ENCODE measurements at regions not wholly inside any gene's neighbourhood (a gene's known extent, or its start where the extent isn't known, plus 50 kb on each side); places are given as distances from the start of the nearest gene placed in this dataset.
A peak's percentile ranks its signal among the peaks of the same experiment; 100 is the strongest.
"Not testable (repeated sequence)": the region's sequence is repeated elsewhere in the genome, so short reads cannot be mapped to it uniquely, and the experiment has no call there.

DNA sequence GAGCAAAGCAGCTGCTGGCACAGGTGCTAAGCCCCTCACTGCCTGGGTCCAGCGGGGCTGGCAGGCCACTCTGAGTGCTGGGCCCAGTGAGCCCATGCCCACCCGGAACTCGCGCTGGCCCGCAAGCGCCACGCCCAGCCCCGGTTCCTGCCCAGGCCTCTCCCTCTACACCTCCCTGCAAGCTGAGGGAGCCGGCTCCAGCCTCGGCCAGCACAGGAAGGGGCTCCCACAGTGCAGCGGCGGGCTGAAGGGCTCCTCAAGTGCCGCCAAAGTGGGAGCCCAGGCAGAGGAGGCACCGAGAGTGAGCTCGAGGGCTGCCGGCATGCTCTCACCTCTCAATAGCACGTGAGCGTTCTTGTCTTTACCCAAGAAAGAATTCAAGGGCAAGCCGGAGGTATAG, 219.5 kb upstream of the FRG2C start:
- H3K4me3 ChIP-seq (ENCODE audit: low read depth, poor library complexity, severe bottlenecking); intact Hi-C loops (cut with DNase I; ENCODE audit: low total_unique reads); DNase-seq (ENCODE audit: low spot score in 2 of 2): not testable (repeated sequence)
- WGBS, 2 donors: 95 to 98% methylated on average over 7 to 10 of the region's 19 CpGs

GRCh38 chr3:75445234-75445633, 218.9 kb upstream of the FRG2C start:
- intact Hi-C loops (cut with DNase I; ENCODE audit: low total_unique reads): not testable (repeated sequence)
- WGBS, 2 donors: 88 to 89% methylated on average over 6 of the region's 6 CpGs

GRCh38 chr3:75446948-75447347, 217.2 kb upstream of the FRG2C start:
- H3K4me3 ChIP-seq (ENCODE audit: low read depth, poor library complexity, severe bottlenecking); DNase-seq (ENCODE audit: low spot score in 2 of 2); intact Hi-C loops (cut with DNase I; ENCODE audit: low total_unique reads): not testable (repeated sequence)
- 94% methylated on average over 11 of the region's 11 CpGs for WGBS, 2 donors

More at GRCh38 chr3:75445234-75445633, 218.9 kb upstream of the FRG2C start:
- H3K4me3 ChIP-seq (ENCODE audit: low read depth, poor library complexity, severe bottlenecking); DNase-seq (ENCODE audit: low spot score in 2 of 2): not testable (repeated sequence)

DNA sequence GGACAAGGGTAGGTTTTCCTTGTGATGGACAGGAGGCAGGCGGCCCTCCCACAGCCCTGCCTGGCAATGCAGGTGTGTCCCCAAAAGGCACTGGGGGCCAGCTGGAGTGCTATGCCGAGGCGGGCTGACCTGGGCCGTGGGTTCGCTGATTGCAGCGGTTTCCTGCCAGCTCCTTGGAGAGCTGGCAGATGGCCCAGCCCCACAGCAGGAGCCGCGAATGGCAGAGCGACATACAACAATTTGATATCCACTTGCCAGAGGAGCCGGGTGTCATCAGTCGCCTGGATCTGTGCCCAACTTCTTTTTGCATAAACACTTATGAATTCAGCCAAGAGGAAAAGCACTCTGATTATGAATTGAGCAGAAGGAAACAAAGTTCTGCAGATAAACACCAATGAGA, 210.8 kb upstream of the FRG2C start:
- 15 to 20% methylated on average over 4 to 11 of the region's 11 CpGs for WGBS, 2 donors
- intact Hi-C loops (cut with DNase I; ENCODE audit: low total_unique reads); DNase-seq (ENCODE audit: low spot score in 2 of 2); H3K4me3 ChIP-seq (ENCODE audit: low read depth, poor library complexity, severe bottlenecking): not testable (repeated sequence)

DNA sequence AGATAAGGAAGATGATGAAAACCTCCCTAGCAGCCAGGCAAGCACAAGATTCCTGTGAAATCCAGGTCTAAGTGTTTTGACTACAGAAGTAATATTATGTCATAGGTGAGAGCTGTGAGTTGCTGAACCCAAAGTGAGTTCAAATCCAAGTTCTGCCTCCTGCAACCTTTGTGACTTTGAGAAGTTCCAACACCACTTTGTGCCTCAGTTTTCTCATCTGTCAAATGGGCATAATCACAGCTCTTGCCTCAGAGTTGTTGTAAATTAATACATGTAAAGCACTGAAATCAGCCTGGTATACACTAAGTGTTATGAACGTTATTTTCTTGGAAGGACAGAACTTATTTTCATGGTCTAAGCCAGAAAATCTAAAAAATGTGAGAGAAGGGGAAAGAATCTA, 210.3 kb upstream of the FRG2C start:
- intact Hi-C loops (cut with DNase I; ENCODE audit: low total_unique reads); H3K4me3 ChIP-seq (ENCODE audit: low read depth, poor library complexity, severe bottlenecking); DNase-seq (ENCODE audit: low spot score in 2 of 2): not testable (repeated sequence)
- 81 to 87% methylated on average over 1 of the region's 1 CpG for WGBS, 2 donors

DNA sequence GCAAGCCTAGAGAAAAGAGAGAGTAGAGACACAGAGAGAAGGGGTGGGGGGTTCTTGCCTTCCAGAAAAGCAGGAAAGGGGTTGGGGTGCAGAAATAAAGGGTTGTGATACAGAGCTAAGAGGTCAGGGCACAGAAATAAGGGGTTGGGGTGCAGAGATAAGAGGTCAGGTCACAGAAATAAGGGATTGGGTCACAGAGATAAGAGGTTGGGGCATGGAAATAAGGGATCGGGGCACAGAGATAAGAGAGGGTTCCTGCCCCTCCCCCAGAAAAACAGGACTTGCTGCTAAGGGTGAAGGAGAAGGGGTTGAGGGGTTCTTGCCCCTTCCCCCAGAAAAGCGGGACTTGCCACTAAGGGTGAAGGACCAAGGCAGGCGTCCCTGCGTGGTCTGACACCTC, 189.6 kb upstream of the FRG2C start:
- WGBS, 2 donors: 77 to 93% methylated on average over 4 of the region's 4 CpGs
- H3K4me3 ChIP-seq (ENCODE audit: low read depth, poor library complexity, severe bottlenecking); intact Hi-C loops (cut with DNase I; ENCODE audit: low total_unique reads); DNase-seq (ENCODE audit: low spot score in 2 of 2): not testable (repeated sequence)

- intact Hi-C loops (cut with DNase I; ENCODE audit: low total_unique reads); H3K4me3 ChIP-seq (ENCODE audit: low read depth, poor library complexity, severe bottlenecking); DNase-seq (ENCODE audit: low spot score in 2 of 2): not testable (repeated sequence)
- 76 to 88% methylated on average over 2 of the region's 2 CpGs for WGBS, 2 donors
These were observed 167.5 kb upstream of the FRG2C start for GRCh38 chr3:75496600-75496999.

DNA sequence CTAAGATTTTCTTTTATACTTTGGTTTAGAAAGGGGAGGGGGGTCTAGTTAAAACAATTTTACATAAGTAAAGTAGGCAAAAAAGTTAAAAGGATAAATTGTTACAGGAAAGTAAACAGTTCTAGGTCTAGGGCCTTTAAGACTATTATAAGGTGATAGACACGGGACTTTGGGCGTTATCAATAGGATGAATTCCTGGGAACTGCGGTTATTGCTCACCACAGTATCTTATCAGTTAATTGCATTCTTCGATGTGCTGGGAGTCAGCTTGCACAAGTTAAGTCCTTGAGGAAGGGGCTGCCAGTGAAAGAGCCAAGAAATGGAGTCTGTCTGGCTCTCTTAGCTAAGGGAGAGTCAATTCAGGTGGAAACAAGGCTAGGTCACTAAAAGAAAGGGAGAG, 163.8 kb upstream of the FRG2C start:
- H3K4me3 ChIP-seq (ENCODE audit: low read depth, poor library complexity, severe bottlenecking); intact Hi-C loops (cut with DNase I; ENCODE audit: low total_unique reads): not testable (repeated sequence)
- DNase-seq (ENCODE audit: low spot score in 2 of 2): peak in 1 of 2 donors; percentile 13
- WGBS, 2 donors: 90% methylated on average over 4 of the region's 4 CpGs

DNA sequence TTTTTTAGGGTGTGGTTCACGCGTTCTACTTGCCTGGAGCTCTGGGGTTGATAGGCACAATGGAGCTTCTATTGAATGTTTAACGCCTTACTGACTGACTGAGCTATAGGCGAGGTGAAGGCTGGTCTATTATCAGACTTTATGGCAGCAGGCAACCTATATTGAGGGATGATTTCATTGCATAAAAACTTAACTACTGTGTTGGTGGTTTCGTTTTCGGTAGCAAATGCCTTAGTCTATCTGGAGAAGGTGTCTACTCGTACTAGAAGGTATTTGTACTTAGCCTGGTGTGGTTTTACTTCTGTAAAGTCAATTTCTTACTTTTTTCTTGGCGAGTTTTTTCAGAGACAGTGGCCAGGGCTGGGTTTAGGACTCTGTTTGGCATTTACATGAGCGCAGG, 162.0 kb upstream of the FRG2C start:
- H3K4me3 ChIP-seq (ENCODE audit: low read depth, poor library complexity, severe bottlenecking); intact Hi-C loops (cut with DNase I; ENCODE audit: low total_unique reads); DNase-seq (ENCODE audit: low spot score in 2 of 2): not testable (repeated sequence)
- 66 to 77% methylated on average over 9 of the region's 9 CpGs for WGBS, 2 donors

GRCh38 chr3:75502769-75503756, 161.1 kb upstream of the FRG2C start:
- peak in 1 of 2 donors; percentile 61 for DNase-seq (ENCODE audit: low spot score in 2 of 2)
- WGBS, 2 donors: 55 to 59% methylated on average over 18 of the region's 18 CpGs
- intact Hi-C loops (cut with DNase I; ENCODE audit: low total_unique reads); H3K4me3 ChIP-seq (ENCODE audit: low read depth, poor library complexity, severe bottlenecking): not testable (repeated sequence)

DNA sequence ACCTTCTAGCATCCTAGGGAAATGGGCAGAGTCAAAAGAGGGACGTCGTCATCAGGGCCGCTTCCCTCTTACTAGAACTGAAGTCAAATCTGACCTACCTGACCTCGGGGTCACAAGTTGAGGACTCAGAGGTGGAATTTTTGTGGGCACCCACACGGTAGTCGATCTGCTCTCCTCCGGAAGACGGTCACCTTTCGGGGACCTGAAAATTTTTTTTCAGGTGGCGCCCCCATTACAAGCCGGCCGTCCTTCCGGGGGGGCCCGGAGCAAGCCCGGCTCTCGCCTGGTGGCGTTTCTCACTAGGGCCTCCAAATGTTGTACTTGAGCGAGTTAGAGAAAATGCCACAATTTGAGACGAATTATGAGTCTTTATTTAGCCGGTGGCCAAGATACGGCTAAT, 157.5 kb upstream of the FRG2C start:
- peak in 1 of 2 donors; percentile 50 for DNase-seq (ENCODE audit: low spot score in 2 of 2)
- 93 to 94% methylated on average over 21 of the region's 21 CpGs for WGBS, 2 donors
- intact Hi-C loops (cut with DNase I; ENCODE audit: low total_unique reads): no loop called here
- TF ChIP-seq, protein P1, sequence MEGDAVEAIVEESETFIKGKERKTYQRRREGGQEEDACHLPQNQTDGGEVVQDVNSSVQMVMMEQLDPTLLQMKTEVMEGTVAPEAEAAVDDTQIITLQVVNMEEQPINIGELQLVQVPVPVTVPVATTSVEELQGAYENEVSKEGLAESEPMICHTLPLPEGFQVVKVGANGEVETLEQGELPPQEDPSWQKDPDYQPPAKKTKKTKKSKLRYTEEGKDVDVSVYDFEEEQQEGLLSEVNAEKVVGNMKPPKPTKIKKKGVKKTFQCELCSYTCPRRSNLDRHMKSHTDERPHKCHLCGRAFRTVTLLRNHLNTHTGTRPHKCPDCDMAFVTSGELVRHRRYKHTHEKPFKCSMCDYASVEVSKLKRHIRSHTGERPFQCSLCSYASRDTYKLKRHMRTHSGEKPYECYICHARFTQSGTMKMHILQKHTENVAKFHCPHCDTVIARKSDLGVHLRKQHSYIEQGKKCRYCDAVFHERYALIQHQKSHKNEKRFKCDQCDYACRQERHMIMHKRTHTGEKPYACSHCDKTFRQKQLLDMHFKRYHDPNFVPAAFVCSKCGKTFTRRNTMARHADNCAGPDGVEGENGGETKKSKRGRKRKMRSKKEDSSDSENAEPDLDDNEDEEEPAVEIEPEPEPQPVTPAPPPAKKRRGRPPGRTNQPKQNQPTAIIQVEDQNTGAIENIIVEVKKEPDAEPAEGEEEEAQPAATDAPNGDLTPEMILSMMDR (IDR thresholded peaks at IDR 0.05): no peak
- TF ChIP-seq POLR2A (IDR thresholded peaks at IDR 0.05): no peak
- no peak overlapping the region for H3K4me3 ChIP-seq (ENCODE audit: low read depth, poor library complexity, severe bottlenecking)

GRCh38 chr3:75507956-75508355, 156.2 kb upstream of the FRG2C start:
- 90 to 98% methylated on average over 2 of the region's 2 CpGs for WGBS, 2 donors

GRCh38 chr3:75527657-75528056, 136.5 kb upstream of the FRG2C start:
- H3K4me3 ChIP-seq (ENCODE audit: low read depth, poor library complexity, severe bottlenecking); intact Hi-C loops (cut with DNase I; ENCODE audit: low total_unique reads); DNase-seq (ENCODE audit: low spot score in 2 of 2): not testable (repeated sequence)

More at GRCh38 chr3:75507956-75508355, 156.2 kb upstream of the FRG2C start:
- DNase-seq (ENCODE audit: low spot score in 2 of 2); H3K4me3 ChIP-seq (ENCODE audit: low read depth, poor library complexity, severe bottlenecking); intact Hi-C loops (cut with DNase I; ENCODE audit: low total_unique reads): not testable (repeated sequence)

- intact Hi-C loops (cut with DNase I; ENCODE audit: low total_unique reads); H3K4me3 ChIP-seq (ENCODE audit: low read depth, poor library complexity, severe bottlenecking); DNase-seq (ENCODE audit: low spot score in 2 of 2): not testable (repeated sequence)
- WGBS, 2 donors: 51 to 59% methylated on average over 11 of the region's 11 CpGs
These were observed 112.0 kb upstream of the FRG2C start for GRCh38 chr3:75552095-75552494.
